Neutrophil (primary cell): ENCODE measurements at regions not wholly inside any gene's neighbourhood (a gene's known extent, or its start where the extent isn't known, plus 50 kb on each side); places are given as distances from the start of the nearest gene placed in this dataset.

Experiments
- H3K27ac ChIP-seq: fragments of 200-600 bp; sonication (generic); 2 replicates; pipeline ENCODE4 v1.5.1; 2016; ENCODE audit warnings: mild to moderate bottlenecking, moderate library complexity
- H3K27me3 ChIP-seq: fragments of 200-600 bp; sonication (generic); 2 replicates; pipeline ENCODE4 v1.6.0; 2016; ENCODE audit warnings: mild to moderate bottlenecking
- H3K36me3 ChIP-seq: fragments of 200-600 bp; sonication (generic); 2 replicates; pipeline ENCODE4 v1.5.1; 2017
- H3K4me1 ChIP-seq, 2 experiments: fragments of 200-600 bp in 1 of 2; sonication (generic) in 1 of 2; 1 replicate in 1 of 2; 2 replicates in 1 of 2; pipeline versions ENCODE4 v1.5.1 to v1.6.1; 2013 to 2016; ENCODE audit warnings: low read depth in 1 of 2, low read length in 1 of 2, mild to moderate bottlenecking in 1 of 2, moderate library complexity in 1 of 2; ENCODE audit not compliant: control insufficient read depth in 1 of 2, insufficient read depth in 1 of 2
- H3K4me3 ChIP-seq, 2 experiments: fragments of 200-600 bp in 1 of 2; sonication (generic) in 1 of 2; 1 replicate in 1 of 2; 2 replicates in 1 of 2; pipeline ENCODE4 v1.5.1; 2013 to 2016; ENCODE audit warnings: low read depth in 1 of 2, low read length in 1 of 2, mild to moderate bottlenecking in 1 of 2, moderate library complexity in 1 of 2
- H3K9me3 ChIP-seq: fragments of 200-600 bp; sonication (generic); 2 replicates; pipeline ENCODE4 v1.5.1; 2016
- CTCF ChIP-seq: fragments of 200-600 bp; sonication (generic); IDR thresholded peaks from 2 replicates; pipeline ENCODE4 v1.5.1; 2016; ENCODE audit warnings: antibody characterized with exemption

GRCh38 chr22:48736593-48737460 lies 1090.8 kb downstream of the BRD1 start:
- Histone ChIP-seq H3K27ac (no peak overlapping the region), H3K9me3 (no peaks in the 10 kb centered on the region), H3K36me3 (no peaks in the 10 kb centered on the region), H3K4me3 (no peak overlapping the region), H3K27me3 (no peaks in the 10 kb centered on the region), H3K4me1 (no peaks in the 10 kb centered on the region)
- TF ChIP-seq CTCF, result no peak

GRCh38 chr22:48734961-48735360 lies 1092.7 kb downstream of the BRD1 start:
- H3K4me3 ChIP-seq, result no peak overlapping the region
- no peaks in the 10 kb centered on the region for H3K36me3 ChIP-seq
- H3K9me3 ChIP-seq, result no peaks in the 10 kb centered on the region
- no peak overlapping the region for H3K27ac ChIP-seq
- TF ChIP-seq CTCF, result no peak
- H3K4me1 ChIP-seq, result no peaks in the 10 kb centered on the region
- no peaks in the 10 kb centered on the region for H3K27me3 ChIP-seq

GRCh38 chr22:48734359-48734758 lies 1093.3 kb downstream of the BRD1 start:
- Histone ChIP-seq H3K36me3 (no peaks in the 10 kb centered on the region), H3K9me3 (no peaks in the 10 kb centered on the region), H3K27me3 (no peaks in the 10 kb centered on the region)

GRCh38 chr22:48729499-48730171 lies 1098.0 kb downstream of the BRD1 start:
- no peaks in the 10 kb centered on the region for H3K9me3 ChIP-seq
- no peak for TF ChIP-seq CTCF
- no peaks in the 10 kb centered on the region for H3K36me3 ChIP-seq
- H3K4me3 ChIP-seq, result no peak overlapping the region
- H3K4me1 ChIP-seq, result no peaks in the 10 kb centered on the region
- no peak overlapping the region for H3K27ac ChIP-seq
- H3K27me3 ChIP-seq, result no peaks in the 10 kb centered on the region

More at GRCh38 chr22:48734359-48734758, 1093.3 kb downstream of the BRD1 start:
- Histone ChIP-seq H3K27ac (no peak overlapping the region), H3K4me1 (no peaks in the 10 kb centered on the region), H3K4me3 (no peak overlapping the region)
- no peak for TF ChIP-seq CTCF

- H3K36me3 ChIP-seq, result no peaks in the 10 kb centered on the region
- no peak for TF ChIP-seq CTCF
- H3K4me3 ChIP-seq, result no peak overlapping the region
- H3K27me3 ChIP-seq, result no peaks in the 10 kb centered on the region
- no peaks in the 10 kb centered on the region for H3K9me3 ChIP-seq
- no peak overlapping the region for H3K27ac ChIP-seq
- no peaks in the 10 kb centered on the region for H3K4me1 ChIP-seq
Observed at GRCh38 chr22:48727454-48728058, 1100.1 kb downstream of the BRD1 start.
